COLO829 (cell line): ENCODE measurements at regions not wholly inside any gene's neighbourhood (a gene's known extent, or its start where the extent isn't known, plus 50 kb on each side); places are given as distances from the start of the nearest gene placed in this dataset.

Experiments
- DNase-seq: peaks from one replicate; pipeline ENCODE4 v3.0.0; 2012; ENCODE audit warnings: low spot score

DNA sequence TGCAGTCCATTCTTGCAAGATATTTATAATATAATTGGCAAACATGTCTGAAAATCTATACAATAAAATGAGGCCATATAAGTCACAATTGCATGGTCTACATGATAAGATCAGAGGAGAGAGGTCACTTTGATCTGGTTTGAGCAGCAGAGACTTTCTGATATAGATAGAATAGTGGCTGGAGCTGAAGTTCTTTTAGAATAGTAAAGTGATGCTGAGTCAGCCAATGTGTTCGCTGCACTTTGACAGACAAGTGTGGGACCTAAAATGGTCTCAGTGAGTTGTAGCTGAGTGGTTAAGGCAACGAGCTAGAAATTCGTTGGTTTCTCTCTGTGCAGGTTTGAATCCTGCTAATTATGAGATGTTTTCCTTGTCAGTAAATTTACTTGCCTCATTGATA is 257.0 kb upstream of the C11orf87 start:
- DNase-seq = no peak

GRCh38 chr11:109166441-109166840 is 255.5 kb upstream of the C11orf87 start:
- DNase-seq = no peak

GRCh38 chr11:109173504-109173903 is 248.5 kb upstream of the C11orf87 start:
- no peak for DNase-seq

DNA sequence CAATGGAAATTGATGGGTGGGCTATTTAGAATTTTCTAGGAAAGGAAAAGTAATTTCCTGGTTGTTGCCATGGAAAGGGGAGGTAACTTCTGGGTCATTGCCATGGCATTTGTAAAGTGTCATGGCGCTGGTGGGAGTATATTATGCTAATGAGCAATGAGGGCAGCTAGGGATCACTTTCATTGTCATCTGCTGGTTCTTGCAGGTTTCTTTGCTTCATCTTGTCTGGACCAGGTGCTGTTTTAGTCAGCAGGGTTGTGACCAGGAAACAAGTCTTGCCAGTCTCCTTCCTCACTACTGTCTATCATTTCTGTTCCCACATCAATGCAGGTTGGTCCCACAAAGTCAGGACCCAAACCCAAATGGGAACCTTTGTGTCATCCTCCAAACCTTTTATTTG is 237.6 kb upstream of the C11orf87 start:
- DNase-seq = no peak

DNA sequence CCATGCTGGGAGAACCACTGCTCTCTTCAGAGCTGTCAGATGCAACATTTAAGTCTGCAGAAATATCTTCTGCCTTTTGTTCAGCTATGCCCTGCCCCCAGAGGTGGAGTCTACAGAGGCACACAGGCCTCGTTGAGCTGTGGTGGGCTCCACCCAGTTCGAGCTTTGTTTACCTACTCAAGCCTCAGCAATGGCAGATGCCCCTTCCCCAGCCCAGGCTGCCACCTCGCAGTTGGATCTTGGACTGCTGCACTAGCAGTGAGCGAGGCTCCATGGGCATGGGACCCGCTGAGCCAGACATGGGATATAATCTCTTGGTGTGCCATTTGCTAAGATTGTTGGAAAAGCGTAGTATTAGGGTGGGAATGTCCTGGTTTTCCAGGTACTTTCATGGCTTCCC is 229.1 kb upstream of the C11orf87 start:
- DNase-seq = no peak

DNA sequence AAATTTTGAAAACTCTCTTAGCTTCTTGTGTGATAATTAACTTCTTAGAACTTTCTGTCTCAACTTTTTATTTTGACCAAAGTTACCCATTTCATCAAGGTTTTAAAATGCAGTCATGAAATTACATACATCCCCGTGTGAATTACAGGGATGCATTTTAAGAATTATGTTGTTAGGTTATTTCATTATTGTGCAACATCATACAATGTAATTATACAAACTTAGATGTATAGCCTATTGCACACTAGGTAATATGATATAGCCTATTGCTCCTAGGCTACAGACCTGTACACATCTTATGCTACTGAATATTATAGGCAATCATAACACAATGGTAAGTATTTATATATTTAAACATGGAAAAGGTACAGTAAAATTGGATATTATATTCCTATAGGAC is 228.1 kb upstream of the C11orf87 start:
- DNase-seq = no peak

DNA sequence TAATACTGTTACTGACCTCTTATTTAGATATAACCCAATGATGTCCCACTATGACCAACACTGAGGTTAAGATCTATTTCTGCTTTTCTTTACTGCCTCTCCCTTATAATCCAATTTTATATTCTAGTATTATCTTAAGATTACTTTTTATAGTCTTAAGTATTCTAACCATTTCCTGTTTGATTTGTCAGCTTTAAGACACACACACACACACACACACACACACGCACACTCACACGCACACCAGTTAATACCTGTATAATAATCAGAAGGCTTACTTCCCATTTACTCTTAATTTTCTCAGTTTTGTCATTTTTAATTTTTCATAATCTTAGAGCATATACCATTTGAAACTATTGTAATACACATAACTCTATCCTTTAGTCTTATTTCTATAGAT is 226.0 kb upstream of the C11orf87 start:
- DNase-seq = no peak

DNA sequence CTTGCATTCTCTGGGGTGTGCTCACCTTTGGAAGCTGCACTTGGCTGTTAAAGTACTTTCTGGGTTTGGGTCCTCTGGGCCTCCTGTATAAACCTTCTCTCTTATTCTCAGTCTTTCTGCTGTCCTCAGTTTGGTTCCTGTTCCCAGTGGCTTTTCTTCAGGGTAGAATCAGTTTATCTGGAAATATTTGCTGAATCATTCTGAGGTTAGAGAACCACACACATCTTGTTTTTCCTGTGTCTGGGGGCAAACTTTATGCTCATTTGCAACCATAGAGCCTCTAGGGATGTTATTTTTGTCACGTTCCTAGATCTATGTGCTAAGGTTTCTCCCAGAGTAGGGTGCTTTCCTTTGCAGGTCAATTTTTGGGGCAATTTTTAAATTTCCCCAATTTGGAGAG is 224.3 kb upstream of the C11orf87 start:
- no peak for DNase-seq

- peak; percentile 53 for DNase-seq
Measured at GRCh38 chr11:109203176-109203575, 218.8 kb upstream of the C11orf87 start.

GRCh38 chr11:109205312-109205711 is 216.7 kb upstream of the C11orf87 start:
- DNase-seq = no peak

GRCh38 chr11:109208121-109208520 is 213.9 kb upstream of the C11orf87 start:
- DNase-seq = no peak

DNA sequence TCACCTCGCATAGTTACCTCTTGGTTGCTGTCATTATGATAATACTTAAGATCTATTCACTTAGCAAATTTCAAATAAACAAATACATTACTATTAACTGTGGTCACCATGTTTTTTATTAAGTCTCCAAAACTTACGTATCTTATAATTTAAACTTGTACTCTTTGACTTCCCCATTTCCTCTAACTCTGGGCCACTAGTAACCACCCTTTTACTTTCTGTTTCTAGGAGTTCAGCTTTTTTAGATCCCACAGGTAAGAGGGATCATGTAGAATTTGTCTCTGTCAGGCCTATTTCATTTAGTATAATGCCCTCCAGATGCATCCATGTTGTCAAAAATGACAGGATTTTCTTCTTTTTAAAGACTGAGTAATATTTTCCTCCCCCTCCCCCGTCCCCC is 212.4 kb upstream of the C11orf87 start:
- DNase-seq = no peak

- no peak for DNase-seq
Measured at GRCh38 chr11:109221190-109221589, 200.8 kb upstream of the C11orf87 start.

DNA sequence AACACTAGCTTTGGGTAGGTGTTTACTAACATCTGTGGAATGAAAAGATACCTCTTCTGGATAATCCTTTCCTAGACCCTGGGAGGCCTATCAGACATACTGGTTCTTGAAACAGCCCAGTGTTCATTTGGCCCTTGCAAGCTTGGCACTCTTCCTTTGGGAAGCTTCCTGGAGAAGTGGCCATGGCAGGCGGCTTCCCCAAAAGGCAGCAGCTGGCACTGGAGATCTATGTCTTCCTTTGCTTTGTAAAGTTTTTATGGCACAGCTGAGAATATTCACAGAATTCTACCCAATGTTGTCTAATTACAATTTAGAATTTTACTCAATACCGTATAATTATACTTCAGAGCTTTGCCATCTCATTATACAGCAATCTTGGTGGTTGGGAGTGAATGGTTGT is 199.2 kb upstream of the C11orf87 start:
- DNase-seq = no peak

GRCh38 chr11:109223451-109223850 is 198.5 kb upstream of the C11orf87 start:
- DNase-seq = no peak

DNA sequence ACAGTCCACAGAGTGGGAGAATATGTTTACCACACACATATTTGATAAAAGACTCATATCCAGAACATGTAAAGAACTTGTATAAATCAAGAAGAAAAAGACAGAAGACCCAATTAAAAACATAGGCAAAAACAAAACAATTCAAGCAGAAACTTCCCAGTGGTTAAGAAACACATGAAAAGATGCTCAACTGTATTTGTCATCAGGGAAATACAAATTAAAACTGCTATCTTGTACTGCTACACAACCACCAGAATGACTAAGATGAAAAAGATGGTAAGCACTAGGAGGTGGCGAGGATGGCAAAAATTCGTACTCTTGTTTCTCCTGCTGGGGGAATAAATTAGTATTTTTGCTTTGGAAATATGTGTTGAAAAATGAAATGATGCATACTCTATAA is 192.3 kb upstream of the C11orf87 start:
- no peak for DNase-seq

- DNase-seq = no peak
Measured at GRCh38 chr11:109236188-109236587, 185.8 kb upstream of the C11orf87 start.

- no peak for DNase-seq
Measured at GRCh38 chr11:109236696-109237095, 185.3 kb upstream of the C11orf87 start.

- no peak for DNase-seq
Measured at GRCh38 chr11:109237636-109238035, 184.4 kb upstream of the C11orf87 start.

DNA sequence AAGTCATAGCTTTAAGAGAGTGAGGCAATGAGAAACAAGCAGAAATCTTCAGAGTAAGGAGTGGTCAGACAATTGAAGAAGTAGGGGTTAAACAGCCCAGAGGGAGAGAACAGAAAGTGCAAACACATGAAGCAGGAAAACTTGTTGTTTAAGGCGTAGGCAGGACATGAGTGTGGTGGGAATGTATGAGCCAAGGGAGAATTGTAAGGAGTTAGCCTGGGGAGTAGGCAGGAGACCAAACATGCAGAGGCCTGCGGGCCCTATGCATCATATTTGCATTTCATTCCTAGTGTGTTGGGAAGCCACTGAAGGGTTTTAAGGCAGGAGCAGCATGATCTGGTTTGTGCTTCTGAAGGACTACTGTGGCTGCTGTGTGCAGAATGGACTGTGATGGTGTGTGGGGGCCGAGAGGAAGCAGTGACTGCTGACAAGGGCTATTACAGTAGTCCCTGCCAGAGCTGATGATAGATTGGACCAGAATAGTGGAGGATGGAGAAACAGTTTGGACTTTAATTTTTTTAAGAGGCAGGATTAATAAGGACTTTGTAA is 179.9 kb upstream of the C11orf87 start:
- DNase-seq = no peak

DNA sequence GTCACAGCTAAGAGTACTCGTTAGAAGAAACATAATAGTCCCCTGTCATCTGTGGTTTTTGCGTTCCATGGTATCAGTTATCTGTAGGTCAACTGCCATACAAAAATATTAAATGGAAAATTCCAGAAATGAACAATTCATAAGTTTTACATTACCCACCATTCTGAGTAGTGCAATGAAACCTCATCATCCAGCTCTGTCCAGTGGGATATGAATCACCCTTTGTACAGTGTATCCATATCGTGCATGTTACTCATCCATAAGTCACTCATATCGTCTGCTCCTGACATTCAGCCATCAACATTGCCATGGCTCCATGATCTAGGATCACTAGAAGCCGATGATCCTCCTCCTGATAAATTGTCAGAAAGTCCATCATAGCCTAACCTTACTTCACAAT is 174.9 kb upstream of the C11orf87 start:
- peak; percentile 53 for DNase-seq

- DNase-seq = no peak
Measured at GRCh38 chr11:109249597-109249996, 172.4 kb upstream of the C11orf87 start.

DNA sequence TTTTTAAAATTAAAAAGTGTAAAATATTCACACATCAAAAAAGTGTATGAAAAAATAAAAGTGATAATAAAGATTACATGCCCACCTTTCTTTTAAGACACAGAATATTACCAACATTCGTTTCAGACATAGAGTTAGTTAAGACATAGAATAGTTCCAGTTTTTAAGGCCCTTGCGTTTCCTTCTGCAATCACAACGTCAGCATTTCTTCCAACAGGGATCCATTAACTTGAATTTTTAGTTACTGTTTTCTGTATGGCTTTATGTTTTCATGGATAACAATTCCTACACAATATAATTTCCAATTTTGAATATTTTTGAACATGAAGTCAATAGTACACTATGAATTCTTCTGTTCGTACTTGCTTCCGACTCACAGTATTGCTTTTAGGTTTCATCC is 170.8 kb upstream of the C11orf87 start:
- DNase-seq = no peak

DNA sequence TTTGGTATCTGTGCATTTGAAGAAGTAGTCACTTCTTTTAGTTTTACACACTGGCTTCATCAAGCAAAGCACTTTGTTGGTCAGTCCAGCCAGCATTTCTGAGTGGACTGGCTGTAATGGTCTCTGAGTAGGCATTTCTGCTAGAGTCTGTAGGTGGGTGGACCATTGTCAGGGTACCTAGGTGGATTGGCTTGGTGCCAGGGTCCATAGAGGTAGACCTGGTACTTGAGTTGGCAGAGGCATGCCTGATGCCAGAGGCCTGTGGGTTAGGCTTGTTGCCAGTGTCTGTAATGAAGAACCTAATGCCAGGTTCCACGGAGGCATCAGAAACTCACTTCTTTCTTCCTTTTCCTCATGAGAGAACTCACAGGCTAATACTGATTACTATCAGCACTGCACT is 157.9 kb upstream of the C11orf87 start:
- no peak for DNase-seq
